ENCODE measurements at regions not wholly inside any gene's neighbourhood (a gene's known extent, or its start where the extent isn't known, plus 50 kb on each side); places are given as distances from the start of the nearest gene placed in this dataset.

- ATAC-seq, result no peak
- H3K4me1 Mint-ChIP-seq, result peaks cover 10% of the 10 kb centered on the region
- no peak overlapping the region for H3K27ac Mint-ChIP-seq
- POLR2A ChIA-PET, result interaction anchor here (0.6 kb wide), 1 partner anchor 9 kb away, joined by 4 read pairs; no protein-coding TSS in a partner anchor
- no peaks in the 10 kb centered on the region for H3K36me3 Mint-ChIP-seq
- CTCF ChIA-PET, result interaction anchor here (1.2 to 3.7 kb wide), 3 partner anchors 8 to 316 kb away, joined by 3 to 18 read pairs (median 3); no protein-coding TSS in a partner anchor
- H3K27me3 Mint-ChIP-seq (ENCODE audit: low read depth), result no peaks in the 10 kb centered on the region
- no peaks in the 10 kb centered on the region for H3K9me3 Mint-ChIP-seq
- H3K4me3 Mint-ChIP-seq, result no peak overlapping the region
- no peak for TF ChIP-seq JAZF1 (CRISPR knock-in tag; IDR thresholded peaks at IDR 0.05)
- TF ChIP-seq ZNF121 (CRISPR knock-in tag; IDR thresholded peaks at IDR 0.05), result no peak
- TF ChIP-seq SOX15 (CRISPR knock-in tag; IDR thresholded peaks at IDR 0.05), result no peak
- no peak for TF ChIP-seq ZNF416 (CRISPR knock-in tag; IDR thresholded peaks at IDR 0.05)
- TF ChIP-seq, protein P1, sequence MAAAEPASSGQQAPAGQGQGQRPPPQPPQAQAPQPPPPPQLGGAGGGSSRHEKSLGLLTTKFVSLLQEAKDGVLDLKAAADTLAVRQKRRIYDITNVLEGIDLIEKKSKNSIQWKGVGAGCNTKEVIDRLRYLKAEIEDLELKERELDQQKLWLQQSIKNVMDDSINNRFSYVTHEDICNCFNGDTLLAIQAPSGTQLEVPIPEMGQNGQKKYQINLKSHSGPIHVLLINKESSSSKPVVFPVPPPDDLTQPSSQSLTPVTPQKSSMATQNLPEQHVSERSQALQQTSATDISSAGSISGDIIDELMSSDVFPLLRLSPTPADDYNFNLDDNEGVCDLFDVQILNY (CRISPR knock-in tag; IDR thresholded peaks at IDR 0.05), result no peak
- no peak for TF ChIP-seq ETV6 (CRISPR knock-in tag; IDR thresholded peaks at IDR 0.05)
- TF ChIP-seq TCF7 (CRISPR knock-in tag; IDR thresholded peaks at IDR 0.05; ENCODE audit: low read depth), result no peak
- no peak for DNase-seq (ENCODE audit: low spot score)
These were observed 252.4 kb upstream of the WWC1 start for GRCh38 chr5:168039039-168039438.

DNA sequence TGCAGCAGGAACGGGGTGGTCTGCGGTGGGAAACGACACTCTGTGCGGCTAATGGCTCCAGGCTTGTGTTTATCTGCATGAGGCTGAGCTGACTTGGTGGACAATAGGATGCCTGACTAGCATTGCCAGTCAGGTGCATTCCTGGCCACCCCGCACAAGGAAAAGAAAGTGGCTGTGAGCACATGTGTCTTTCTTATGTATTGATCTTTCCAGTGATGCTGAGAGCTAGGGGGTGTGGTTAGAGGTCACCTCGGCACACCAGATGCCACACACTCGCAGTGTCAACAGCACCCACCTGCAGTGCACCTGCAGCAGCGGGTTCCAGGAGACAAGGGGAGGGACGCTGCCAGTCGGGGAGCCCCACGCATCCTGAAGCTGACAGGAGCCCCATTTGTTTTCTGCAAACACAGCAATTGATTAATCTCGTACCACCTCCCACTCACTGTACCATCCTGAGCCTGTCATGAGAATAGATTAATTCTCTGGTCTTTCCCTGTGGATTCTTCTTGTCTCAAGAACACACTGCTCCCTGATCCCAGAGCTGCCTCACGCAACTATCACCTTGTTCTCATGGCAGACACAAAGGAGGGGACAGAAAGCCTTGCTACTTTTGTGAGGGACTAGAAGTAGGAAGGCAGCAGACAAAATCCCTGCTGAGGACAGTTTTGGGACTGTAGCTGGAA lies 251.7 kb upstream of the WWC1 start:
- TF ChIP-seq, protein P2, sequence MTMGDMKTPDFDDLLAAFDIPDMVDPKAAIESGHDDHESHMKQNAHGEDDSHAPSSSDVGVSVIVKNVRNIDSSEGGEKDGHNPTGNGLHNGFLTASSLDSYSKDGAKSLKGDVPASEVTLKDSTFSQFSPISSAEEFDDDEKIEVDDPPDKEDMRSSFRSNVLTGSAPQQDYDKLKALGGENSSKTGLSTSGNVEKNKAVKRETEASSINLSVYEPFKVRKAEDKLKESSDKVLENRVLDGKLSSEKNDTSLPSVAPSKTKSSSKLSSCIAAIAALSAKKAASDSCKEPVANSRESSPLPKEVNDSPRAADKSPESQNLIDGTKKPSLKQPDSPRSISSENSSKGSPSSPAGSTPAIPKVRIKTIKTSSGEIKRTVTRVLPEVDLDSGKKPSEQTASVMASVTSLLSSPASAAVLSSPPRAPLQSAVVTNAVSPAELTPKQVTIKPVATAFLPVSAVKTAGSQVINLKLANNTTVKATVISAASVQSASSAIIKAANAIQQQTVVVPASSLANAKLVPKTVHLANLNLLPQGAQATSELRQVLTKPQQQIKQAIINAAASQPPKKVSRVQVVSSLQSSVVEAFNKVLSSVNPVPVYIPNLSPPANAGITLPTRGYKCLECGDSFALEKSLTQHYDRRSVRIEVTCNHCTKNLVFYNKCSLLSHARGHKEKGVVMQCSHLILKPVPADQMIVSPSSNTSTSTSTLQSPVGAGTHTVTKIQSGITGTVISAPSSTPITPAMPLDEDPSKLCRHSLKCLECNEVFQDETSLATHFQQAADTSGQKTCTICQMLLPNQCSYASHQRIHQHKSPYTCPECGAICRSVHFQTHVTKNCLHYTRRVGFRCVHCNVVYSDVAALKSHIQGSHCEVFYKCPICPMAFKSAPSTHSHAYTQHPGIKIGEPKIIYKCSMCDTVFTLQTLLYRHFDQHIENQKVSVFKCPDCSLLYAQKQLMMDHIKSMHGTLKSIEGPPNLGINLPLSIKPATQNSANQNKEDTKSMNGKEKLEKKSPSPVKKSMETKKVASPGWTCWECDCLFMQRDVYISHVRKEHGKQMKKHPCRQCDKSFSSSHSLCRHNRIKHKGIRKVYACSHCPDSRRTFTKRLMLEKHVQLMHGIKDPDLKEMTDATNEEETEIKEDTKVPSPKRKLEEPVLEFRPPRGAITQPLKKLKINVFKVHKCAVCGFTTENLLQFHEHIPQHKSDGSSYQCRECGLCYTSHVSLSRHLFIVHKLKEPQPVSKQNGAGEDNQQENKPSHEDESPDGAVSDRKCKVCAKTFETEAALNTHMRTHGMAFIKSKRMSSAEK (CRISPR knock-in tag; IDR thresholded peaks at IDR 0.05; ENCODE audit: borderline replicate concordance), result no peak
- no peak for TF ChIP-seq JUN (CRISPR knock-in tag; IDR thresholded peaks at IDR 0.05)
- Mint-ChIP-seq H3K9me3 (no peaks in the 10 kb centered on the region), H3K27ac (no peak overlapping the region), H3K4me3 (no peak overlapping the region), H3K27me3 (ENCODE audit: low read depth) (no peaks in the 10 kb centered on the region), H3K4me1 (peaks cover 10% of the 10 kb centered on the region), H3K36me3 (no peaks in the 10 kb centered on the region)
- ChIA-PET CTCF (interaction anchor here (1.0 to 1.4 kb wide), 3 partner anchors 8 to 316 kb away, joined by 3 read pairs; no protein-coding TSS in a partner anchor), POLR2A (interaction anchor here (0.6 kb wide), 1 partner anchor 10 kb away, joined by 4 read pairs; no protein-coding TSS in a partner anchor)
- peak; percentile 11 for DNase-seq (ENCODE audit: low spot score)
- ATAC-seq, result peak; percentile 56; the same call in 1 of the 2 replicates

- H3K27me3 Mint-ChIP-seq (ENCODE audit: low read depth), result no peaks in the 10 kb centered on the region
- peaks cover 13% of the 10 kb centered on the region for H3K4me1 Mint-ChIP-seq
- no peaks in the 10 kb centered on the region for H3K36me3 Mint-ChIP-seq
- no peaks in the 10 kb centered on the region for H3K9me3 Mint-ChIP-seq
- ATAC-seq (no peak), DNase-seq (ENCODE audit: low spot score) (no peak)
- POLR2A ChIA-PET, result no interaction called here
- CTCF ChIA-PET, result no interaction called here
- H3K27ac Mint-ChIP-seq, result no peak overlapping the region
- no peak overlapping the region for H3K4me3 Mint-ChIP-seq
- TF ChIP-seq MAX (CRISPR knock-in tag; IDR thresholded peaks at IDR 0.05), result no peak
- TF ChIP-seq ZNF263 (CRISPR knock-in tag; IDR thresholded peaks at IDR 0.05; ENCODE audit: low read depth), result no peak
- TF ChIP-seq, protein P3, sequence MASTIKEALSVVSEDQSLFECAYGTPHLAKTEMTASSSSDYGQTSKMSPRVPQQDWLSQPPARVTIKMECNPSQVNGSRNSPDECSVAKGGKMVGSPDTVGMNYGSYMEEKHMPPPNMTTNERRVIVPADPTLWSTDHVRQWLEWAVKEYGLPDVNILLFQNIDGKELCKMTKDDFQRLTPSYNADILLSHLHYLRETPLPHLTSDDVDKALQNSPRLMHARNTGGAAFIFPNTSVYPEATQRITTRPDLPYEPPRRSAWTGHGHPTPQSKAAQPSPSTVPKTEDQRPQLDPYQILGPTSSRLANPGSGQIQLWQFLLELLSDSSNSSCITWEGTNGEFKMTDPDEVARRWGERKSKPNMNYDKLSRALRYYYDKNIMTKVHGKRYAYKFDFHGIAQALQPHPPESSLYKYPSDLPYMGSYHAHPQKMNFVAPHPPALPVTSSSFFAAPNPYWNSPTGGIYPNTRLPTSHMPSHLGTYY (CRISPR knock-in tag; IDR thresholded peaks at IDR 0.05), result no peak
- TF ChIP-seq USF2 (CRISPR knock-in tag; IDR thresholded peaks at IDR 0.05), result no peak
- no peak for TF ChIP-seq CREB1 (CRISPR knock-in tag; IDR thresholded peaks at IDR 0.05)
- no peak for TF ChIP-seq OVOL2 (CRISPR knock-in tag; IDR thresholded peaks at IDR 0.05; ENCODE audit: borderline replicate concordance)
- no peak for TF ChIP-seq ZNF232 (CRISPR knock-in tag; IDR thresholded peaks at IDR 0.05)
- TF ChIP-seq, protein P4, sequence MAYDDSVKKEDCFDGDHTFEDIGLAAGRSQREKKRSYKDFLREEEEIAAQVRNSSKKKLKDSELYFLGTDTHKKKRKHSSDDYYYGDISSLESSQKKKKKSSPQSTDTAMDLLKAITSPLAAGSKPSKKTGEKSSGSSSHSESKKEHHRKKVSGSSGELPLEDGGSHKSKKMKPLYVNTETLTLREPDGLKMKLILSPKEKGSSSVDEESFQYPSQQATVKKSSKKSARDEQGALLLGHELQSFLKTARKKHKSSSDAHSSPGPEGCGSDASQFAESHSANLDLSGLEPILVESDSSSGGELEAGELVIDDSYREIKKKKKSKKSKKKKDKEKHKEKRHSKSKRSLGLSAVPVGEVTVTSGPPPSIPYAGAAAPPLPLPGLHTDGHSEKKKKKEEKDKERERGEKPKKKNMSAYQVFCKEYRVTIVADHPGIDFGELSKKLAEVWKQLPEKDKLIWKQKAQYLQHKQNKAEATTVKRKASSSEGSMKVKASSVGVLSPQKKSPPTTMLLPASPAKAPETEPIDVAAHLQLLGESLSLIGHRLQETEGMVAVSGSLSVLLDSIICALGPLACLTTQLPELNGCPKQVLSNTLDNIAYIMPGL (CRISPR knock-in tag; IDR thresholded peaks at IDR 0.05), result no peak
- no peak for TF ChIP-seq NFYB (CRISPR knock-in tag; conservative IDR thresholded peaks at IDR 0.05; ENCODE audit: low read depth)
- no peak for TF ChIP-seq SP1 (CRISPR knock-in tag; conservative IDR thresholded peaks at IDR 0.05)
- TF ChIP-seq ZNF423 (CRISPR knock-in tag; IDR thresholded peaks at IDR 0.05), result no peak
- TF ChIP-seq, protein P5, sequence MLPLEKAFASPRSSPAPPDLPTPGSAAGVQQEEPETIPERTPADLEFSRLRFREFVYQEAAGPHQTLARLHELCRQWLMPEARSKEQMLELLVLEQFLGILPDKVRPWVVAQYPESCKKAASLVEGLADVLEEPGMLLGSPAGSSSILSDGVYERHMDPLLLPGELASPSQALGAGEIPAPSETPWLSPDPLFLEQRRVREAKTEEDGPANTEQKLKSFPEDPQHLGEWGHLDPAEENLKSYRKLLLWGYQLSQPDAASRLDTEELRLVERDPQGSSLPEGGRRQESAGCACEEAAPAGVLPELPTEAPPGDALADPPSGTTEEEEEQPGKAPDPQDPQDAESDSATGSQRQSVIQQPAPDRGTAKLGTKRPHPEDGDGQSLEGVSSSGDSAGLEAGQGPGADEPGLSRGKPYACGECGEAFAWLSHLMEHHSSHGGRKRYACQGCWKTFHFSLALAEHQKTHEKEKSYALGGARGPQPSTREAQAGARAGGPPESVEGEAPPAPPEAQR (CRISPR knock-in tag; IDR thresholded peaks at IDR 0.05), result no peak
These were observed 249.9 kb upstream of the WWC1 start for GRCh38 chr5:168041583-168041982.
